Fibroblast of mammary gland (primary cell): ENCODE measurements at regions not wholly inside any gene's neighbourhood (a gene's known extent, or its start where the extent isn't known, plus 50 kb on each side); places are given as distances from the start of the nearest gene placed in this dataset.

ENCODE experiments used
- DNase-seq: peaks from one replicate; pipeline ENCODE4 v3.0.0-alpha.2; 2010; ENCODE audit warnings: low read depth
- H3K4me3 ChIP-seq: 2 replicates; pipeline ENCODE4 v1.5.1; 2011; ENCODE audit warnings: low read depth, mild to moderate bottlenecking, low read length, moderate library complexity; ENCODE audit not compliant: control insufficient read depth
- CTCF ChIP-seq: conservative IDR thresholded peaks from 2 replicates; pipeline ENCODE4 v1.5.1; 2011; ENCODE audit warnings: low read depth, low read length, inconsistent platforms; ENCODE audit not compliant: control insufficient read depth, insufficient read depth

DNA sequence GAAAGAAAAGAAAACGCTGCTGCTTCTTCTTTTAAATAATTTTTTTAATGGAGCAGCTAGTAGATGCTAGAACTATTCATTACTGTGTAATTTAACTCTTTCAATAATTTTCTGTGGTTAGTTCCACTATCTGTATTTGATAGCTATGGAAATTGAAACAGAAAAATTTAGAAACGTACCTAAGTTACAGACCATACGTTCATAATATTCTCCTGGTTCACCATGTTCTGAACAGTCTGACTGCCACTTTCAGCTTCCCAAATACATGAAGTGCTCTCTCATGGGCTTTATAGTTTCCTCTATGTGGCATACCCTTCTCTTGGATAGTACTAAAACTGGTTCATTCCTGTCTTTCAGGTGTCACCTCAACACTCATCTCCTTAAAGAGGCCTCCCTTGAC is 508.0 kb downstream of the MDFIC start:
- TF ChIP-seq CTCF, result no peak
- no peak overlapping the region for H3K4me3 ChIP-seq
- DNase-seq, result no peak

- no peak for TF ChIP-seq CTCF
- DNase-seq, result no peak
Measured at GRCh38 chr7:115417662-115418061, 495.8 kb downstream of the MDFIC start.

DNA sequence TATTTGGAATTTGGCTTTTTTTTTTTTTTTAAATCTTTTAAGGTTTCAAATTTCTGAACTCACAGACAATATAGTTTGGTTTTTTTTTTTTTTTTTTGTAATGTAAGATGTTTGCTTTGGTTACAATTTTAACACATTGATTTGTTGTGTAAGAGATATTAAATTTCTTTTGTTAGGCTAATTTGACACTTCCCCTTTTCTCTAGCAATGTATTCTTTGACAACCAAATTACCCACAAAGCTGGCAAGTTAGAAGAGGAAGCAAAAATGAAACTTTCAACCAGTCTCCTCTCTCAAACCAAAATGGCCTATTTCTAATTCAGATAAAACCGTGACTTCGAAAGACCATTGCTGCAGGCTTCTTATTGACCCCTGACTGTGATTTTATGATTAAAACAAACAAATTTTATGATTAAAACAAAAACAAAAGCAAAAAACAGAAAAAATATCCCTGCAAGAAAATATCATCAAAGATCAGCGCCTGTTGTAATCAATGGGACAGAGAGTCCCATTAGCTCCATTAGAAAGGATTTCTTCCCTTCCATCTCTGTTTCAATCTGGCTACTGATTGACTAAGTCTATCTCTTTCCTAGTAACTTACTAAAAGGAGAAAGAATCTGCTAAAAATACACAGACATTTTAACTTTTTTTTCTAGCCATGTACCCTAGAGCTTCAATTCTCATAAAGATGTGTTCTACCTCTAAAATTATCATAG is 489.2 kb downstream of the MDFIC start:
- no peak for TF ChIP-seq CTCF
- no peak for DNase-seq
- no peak overlapping the region for H3K4me3 ChIP-seq

More at GRCh38 chr7:115417662-115418061, 495.8 kb downstream of the MDFIC start:
- no peak overlapping the region for H3K4me3 ChIP-seq

- DNase-seq, result no peak
- no peak overlapping the region for H3K4me3 ChIP-seq
- no peak for TF ChIP-seq CTCF
Measured at GRCh38 chr7:115410434-115410820, 488.5 kb downstream of the MDFIC start.

DNA sequence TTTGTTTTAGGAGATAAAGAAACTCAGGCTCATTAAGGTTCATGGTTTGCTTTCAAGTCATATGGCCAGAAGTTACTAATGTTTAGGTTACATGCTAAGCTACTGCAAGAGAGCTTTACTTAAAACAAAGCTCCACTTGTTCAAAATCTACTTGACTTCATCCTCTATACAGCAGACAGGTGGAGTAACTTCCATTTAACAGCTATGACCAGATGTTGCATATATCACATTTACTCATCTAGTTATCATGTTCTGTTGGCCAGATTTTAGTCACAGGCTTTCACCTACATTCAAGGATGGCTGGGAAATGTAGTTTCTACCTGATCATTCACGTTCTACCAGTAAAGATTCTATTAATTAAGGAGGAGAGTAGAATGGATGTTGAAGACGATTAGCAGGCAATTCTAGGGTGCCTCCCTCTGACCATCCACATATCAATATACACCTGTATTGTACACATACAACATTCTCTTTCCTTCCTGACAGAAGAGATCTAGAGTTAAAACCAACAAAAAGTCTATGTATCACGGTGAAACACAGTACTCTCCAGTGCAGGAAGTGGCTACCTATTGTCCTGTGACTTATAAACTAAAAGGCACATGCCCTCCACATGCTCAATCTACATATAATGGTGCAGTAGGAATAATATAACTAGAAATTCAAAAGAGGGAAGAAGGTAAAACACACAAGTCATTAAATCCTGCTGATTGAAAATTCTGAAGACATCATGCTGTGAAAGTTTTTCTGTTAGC is 488.0 kb downstream of the MDFIC start:
- DNase-seq, result no peak
- no peak overlapping the region for H3K4me3 ChIP-seq
- no peak for TF ChIP-seq CTCF

GRCh38 chr7:115406219-115406618 is 484.3 kb downstream of the MDFIC start:
- no peak overlapping the region for H3K4me3 ChIP-seq
- no peak for TF ChIP-seq CTCF
- no peak for DNase-seq
